ENCODE measurements at regions not wholly inside any gene's neighbourhood (a gene's known extent, or its start where the extent isn't known, plus 50 kb on each side); places are given as distances from the start of the nearest gene placed in this dataset.

GRCh38 chr7:113247198-113247597, 128.8 kb upstream of the SMIM30 start:
- TF ChIP-seq CTCF (IDR thresholded peaks at IDR 0.05) (no peak), POLR2A (IDR thresholded peaks at IDR 0.05) (no peak)
